SU-DHL-6 (cell line): ENCODE measurements at regions not wholly inside any gene's neighbourhood (a gene's known extent, or its start where the extent isn't known, plus 50 kb on each side); places are given as distances from the start of the nearest gene placed in this dataset.

Experiments used
- H2AFZ ChIP-seq: fragments of 200-600 bp; sonication (generic); 2 replicates; pipeline ENCODE4 v1.6.1; 2014; ENCODE audit warnings: low read depth, mild to moderate bottlenecking, moderate library complexity, mixed read lengths, antibody characterized with exemption, low read length; ENCODE audit not compliant: severe bottlenecking
- H3F3A ChIP-seq: fragments of 200-600 bp; shearing (Covaris generic); 2 replicates; pipeline ENCODE4 v1.6.0; 2016; ENCODE audit warnings: antibody characterized with exemption, mild to moderate bottlenecking; ENCODE audit not compliant: insufficient read depth
- H3K27ac ChIP-seq: fragments of 200-600 bp; sonication (generic); 2 replicates; pipeline ENCODE4 v1.5.1; 2016; ENCODE audit warnings: low read depth, mild to moderate bottlenecking, low read length, moderate library complexity, mixed read lengths
- H3K27me3 ChIP-seq: fragments of 200-600 bp; sonication (generic), shearing (Covaris generic); 2 replicates; pipeline ENCODE4 v1.6.0; 2014; ENCODE audit warnings: mild to moderate bottlenecking, low read length
- H3K36me3 ChIP-seq: fragments of 200-600 bp; sonication (generic); 2 replicates; pipeline ENCODE4 v1.6.1; 2014; ENCODE audit warnings: mild to moderate bottlenecking, low read length, mixed read lengths
- H3K4me2 ChIP-seq: fragments of 300-600, 200-600 bp; shearing (Covaris generic), sonication (generic); 2 replicates; pipeline ENCODE4 v1.6.0; 2014; ENCODE audit warnings: low read length, low read depth, mild to moderate bottlenecking; ENCODE audit not compliant: poor library complexity, severe bottlenecking
- H3K4me3 ChIP-seq: fragments of 200-600 bp; sonication (generic); 2 replicates; pipeline ENCODE4 v1.5.1; 2014; ENCODE audit warnings: antibody characterized with exemption, low read length, mild to moderate bottlenecking, mixed read lengths; ENCODE audit not compliant: insufficient read depth, poor library complexity, severe bottlenecking
- H3K79me2 ChIP-seq: fragments of 200-600 bp; sonication (generic); 2 replicates; pipeline ENCODE4 v1.6.1; 2014; ENCODE audit warnings: mild to moderate bottlenecking, low read length, moderate library complexity; ENCODE audit not compliant: insufficient read depth
- H3K9ac ChIP-seq: fragments of 200-600 bp; sonication (generic); 2 replicates; pipeline ENCODE4 v1.7.0; 2014; ENCODE audit warnings: mild to moderate bottlenecking, low read length
- H3K9me2 ChIP-seq: fragments of 200-600 bp; sonication (generic); replicated peaks from 2 replicates; pipeline ENCODE4 v1.6.1; 2014; ENCODE audit warnings: low read length; ENCODE audit not compliant: insufficient read depth
- H3K9me3 ChIP-seq: fragments of 200-600 bp; sonication (generic); 2 replicates; pipeline ENCODE4 v1.6.1; 2014; ENCODE audit warnings: low read length, mixed read lengths; ENCODE audit not compliant: insufficient read depth
- H4K20me1 ChIP-seq: fragments of 200-600 bp; sonication (generic); 2 replicates; pipeline ENCODE4 v1.6.1; 2014; ENCODE audit warnings: low read depth, mild to moderate bottlenecking, antibody characterized with exemption, low read length, moderate library complexity, mixed read lengths
- EZH2phosphoT487 ChIP-seq: fragments of 200-600 bp; sonication (generic), shearing (Covaris generic); conservative IDR thresholded peaks from 2 replicates; pipeline ENCODE4 v1.6.1; 2018; ENCODE audit warnings: mild to moderate bottlenecking, antibody characterized with exemption, low read length, moderate library complexity, mixed read lengths
- TF ChIP-seq, protein P1 (sequence below): fragments of 200-600 bp; sonication (generic); IDR thresholded peaks from one replicate; pipeline ENCODE4 v1.5.1; 2017; ENCODE audit warnings: antibody characterized with exemption, mild to moderate bottlenecking, low read length, moderate library complexity; ENCODE audit not compliant: insufficient read depth, poor library complexity, severe bottlenecking

DNA sequence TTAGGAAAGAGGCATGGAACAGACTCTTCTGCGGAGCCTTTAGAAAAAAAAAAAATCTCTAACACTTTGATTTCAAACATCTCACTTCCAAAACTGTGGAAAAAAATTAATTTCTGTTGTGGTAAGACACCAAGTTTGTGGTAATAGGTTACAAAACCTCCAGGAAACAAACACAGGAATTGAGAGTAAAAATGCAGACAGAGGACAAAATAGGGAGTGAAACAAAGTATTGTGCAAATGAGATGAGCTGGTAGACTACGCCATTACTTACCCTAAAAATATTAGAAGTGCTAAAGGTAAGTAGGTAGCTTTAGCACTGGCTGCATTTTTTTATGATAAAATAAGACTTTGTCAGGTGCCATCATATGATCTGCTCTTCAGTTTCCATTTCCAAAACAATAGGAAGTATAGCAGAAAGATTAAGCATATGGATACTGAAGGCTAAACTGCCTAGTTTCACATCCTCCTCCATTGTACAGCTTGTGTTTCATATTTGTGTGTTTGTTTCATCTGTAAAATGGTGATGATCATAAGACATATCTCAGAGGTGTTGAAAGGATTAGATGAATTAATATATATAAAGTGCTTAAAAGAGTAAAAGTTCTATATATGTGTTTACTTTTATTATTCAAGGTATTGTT is 309.2 kb downstream of the NR4A2 start:
- no peak overlapping the region for H3K4me2 ChIP-seq
- no peak overlapping the region for H3K9ac ChIP-seq
- no peaks in the 10 kb centered on the region for H3K9me2 ChIP-seq
- no peaks in the 10 kb centered on the region for H3K27me3 ChIP-seq
- H3K36me3 ChIP-seq: no peaks in the 10 kb centered on the region
- H3K27ac ChIP-seq: no peak overlapping the region
- TF ChIP-seq, protein P1, sequence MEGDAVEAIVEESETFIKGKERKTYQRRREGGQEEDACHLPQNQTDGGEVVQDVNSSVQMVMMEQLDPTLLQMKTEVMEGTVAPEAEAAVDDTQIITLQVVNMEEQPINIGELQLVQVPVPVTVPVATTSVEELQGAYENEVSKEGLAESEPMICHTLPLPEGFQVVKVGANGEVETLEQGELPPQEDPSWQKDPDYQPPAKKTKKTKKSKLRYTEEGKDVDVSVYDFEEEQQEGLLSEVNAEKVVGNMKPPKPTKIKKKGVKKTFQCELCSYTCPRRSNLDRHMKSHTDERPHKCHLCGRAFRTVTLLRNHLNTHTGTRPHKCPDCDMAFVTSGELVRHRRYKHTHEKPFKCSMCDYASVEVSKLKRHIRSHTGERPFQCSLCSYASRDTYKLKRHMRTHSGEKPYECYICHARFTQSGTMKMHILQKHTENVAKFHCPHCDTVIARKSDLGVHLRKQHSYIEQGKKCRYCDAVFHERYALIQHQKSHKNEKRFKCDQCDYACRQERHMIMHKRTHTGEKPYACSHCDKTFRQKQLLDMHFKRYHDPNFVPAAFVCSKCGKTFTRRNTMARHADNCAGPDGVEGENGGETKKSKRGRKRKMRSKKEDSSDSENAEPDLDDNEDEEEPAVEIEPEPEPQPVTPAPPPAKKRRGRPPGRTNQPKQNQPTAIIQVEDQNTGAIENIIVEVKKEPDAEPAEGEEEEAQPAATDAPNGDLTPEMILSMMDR: no peak
- TF ChIP-seq EZH2phosphoT487: no peak
- H4K20me1 ChIP-seq: no peaks in the 10 kb centered on the region
- no peaks in the 10 kb centered on the region for H3F3A ChIP-seq
- no peak overlapping the region for H3K4me3 ChIP-seq
- no peaks in the 10 kb centered on the region for H3K9me3 ChIP-seq
- H3K79me2 ChIP-seq: no peaks in the 10 kb centered on the region
- no peak overlapping the region for H2AFZ ChIP-seq

DNA sequence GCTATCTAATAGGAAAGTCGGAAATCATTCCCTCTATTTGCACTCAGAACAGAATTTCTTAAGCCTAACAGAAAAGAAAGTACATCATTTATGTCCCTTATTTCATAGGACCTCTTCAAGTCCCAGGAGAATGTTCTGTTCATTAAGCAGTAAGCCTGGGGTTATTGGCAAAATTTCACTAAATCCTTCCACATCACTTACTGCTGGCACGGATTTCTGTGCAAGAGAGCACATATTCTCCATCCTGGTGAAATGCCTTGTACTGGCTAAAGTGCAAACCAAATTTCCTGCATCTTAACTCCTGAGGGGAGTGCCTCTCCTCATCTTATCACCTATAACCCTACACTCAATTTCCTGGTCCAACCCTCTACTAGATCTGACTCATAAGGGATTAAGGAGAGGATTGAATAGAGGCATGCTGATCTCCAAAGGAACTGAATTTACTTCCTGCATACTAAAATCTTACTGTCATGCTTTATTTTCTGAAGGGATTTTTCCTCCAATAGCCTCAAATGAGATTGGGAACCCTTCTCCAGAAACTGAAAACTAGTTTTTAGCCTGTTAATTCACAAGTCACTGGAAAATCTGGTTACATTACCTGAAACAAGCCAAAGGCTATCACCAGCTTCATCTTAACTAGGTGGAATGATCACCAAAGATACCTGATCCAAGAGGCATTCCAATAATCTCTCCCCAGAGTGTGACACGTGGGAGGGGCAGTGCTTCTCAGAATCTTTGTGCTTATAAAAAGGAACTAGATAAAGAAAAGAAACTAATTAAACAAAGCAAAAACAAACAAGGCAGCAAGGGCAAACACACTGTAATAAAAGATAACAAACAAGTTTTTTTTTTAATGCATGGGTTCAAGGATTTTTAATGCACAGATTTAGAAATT is 311.1 kb downstream of the NR4A2 start:
- Histone ChIP-seq H3K36me3 (no peaks in the 10 kb centered on the region), H3F3A (no peaks in the 10 kb centered on the region), H3K79me2 (no peaks in the 10 kb centered on the region), H3K9ac (no peak overlapping the region), H3K4me3 (no peak overlapping the region), H3K27me3 (no peaks in the 10 kb centered on the region), H3K4me2 (no peak overlapping the region), H3K9me2 (no peaks in the 10 kb centered on the region), H2AFZ (no peak overlapping the region), H3K27ac (no peak overlapping the region), H4K20me1 (no peaks in the 10 kb centered on the region), H3K9me3 (no peaks in the 10 kb centered on the region)
- TF ChIP-seq EZH2phosphoT487: no peak
- TF ChIP-seq, protein P1: no peak

DNA sequence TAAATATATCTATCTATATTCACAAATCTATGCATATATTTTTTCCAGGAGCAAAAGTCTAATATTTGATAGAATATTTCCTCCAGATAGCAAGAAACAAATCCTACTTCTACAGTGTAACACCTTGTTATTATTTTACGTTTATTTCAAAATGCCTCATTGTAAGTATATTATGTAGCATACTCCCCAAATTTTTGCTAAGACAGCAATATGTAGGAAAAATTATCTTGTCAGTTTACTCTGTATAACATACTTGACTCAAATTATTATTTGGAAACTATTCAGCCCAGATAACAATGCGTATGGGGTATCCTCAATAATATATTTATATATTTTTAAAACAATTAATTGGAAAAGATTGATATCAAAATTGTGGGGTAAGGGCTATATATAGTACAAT is 313.2 kb downstream of the NR4A2 start:
- H3K36me3 ChIP-seq: no peaks in the 10 kb centered on the region
- H3K4me2 ChIP-seq: no peak overlapping the region
- no peaks in the 10 kb centered on the region for H4K20me1 ChIP-seq
- H3F3A ChIP-seq: no peaks in the 10 kb centered on the region
- no peak overlapping the region for H3K27ac ChIP-seq
- H2AFZ ChIP-seq: no peak overlapping the region
- H3K27me3 ChIP-seq: no peaks in the 10 kb centered on the region
- H3K4me3 ChIP-seq: no peak overlapping the region
- TF ChIP-seq, protein P1: no peak
- no peak for TF ChIP-seq EZH2phosphoT487
- no peak overlapping the region for H3K9ac ChIP-seq
- H3K9me2 ChIP-seq: no peaks in the 10 kb centered on the region
- no peaks in the 10 kb centered on the region for H3K79me2 ChIP-seq
- H3K9me3 ChIP-seq: no peaks in the 10 kb centered on the region
